HepG2 (cell line): ENCODE measurements at regions not wholly inside any gene's neighbourhood (a gene's known extent, or its start where the extent isn't known, plus 50 kb on each side); places are given as distances from the start of the nearest gene placed in this dataset.

Experiments used
- BCL3 ChIP-seq: sonication (generic); formaldehyde crosslinking; IDR thresholded peaks from 2 replicates; pipeline ENCODE4 v1.5.1; 2020; ENCODE audit warnings: mild to moderate bottlenecking, missing genetic modification reagents, moderate library complexity
- EP300 ChIP-seq, 3 experiments: sonication (generic) in 1 of 3; formaldehyde crosslinking in 1 of 3; IDR thresholded peaks; 2 replicates each; pipeline versions ENCODE4 v1.5.1 to v1.6.1; 2011 to 2020; ENCODE audit warnings: low read depth in 2 of 3, low read length in 2 of 3, borderline replicate concordance in 1 of 3, improper control_type of control experiment in 1 of 3, mild to moderate bottlenecking in 1 of 3, missing genetic modification reagents in 1 of 3, moderate library complexity in 1 of 3
- GFI1 ChIP-seq: sonication (generic); formaldehyde crosslinking; IDR thresholded peaks from 2 replicates; pipeline ENCODE4 v1.5.0; 2020; ENCODE audit warnings: missing genetic modification reagents, mild to moderate bottlenecking, borderline replicate concordance
- TP53 ChIP-seq: sonication (generic); formaldehyde crosslinking; conservative IDR thresholded peaks from 2 replicates; pipeline ENCODE4 v1.4.0; 2020; ENCODE audit warnings: missing genetic modification reagents
- ZFY ChIP-seq: sonication (generic); formaldehyde crosslinking; IDR thresholded peaks from 2 replicates; pipeline ENCODE4 v1.4.0; 2020; ENCODE audit warnings: missing genetic modification reagents
- ZSCAN9 ChIP-seq: IDR thresholded peaks from 2 replicates; pipeline ENCODE4 v1.6.1; 2016; ENCODE audit warnings: borderline replicate concordance
- TF ChIP-seq, protein P1 (sequence below): sonication (generic); formaldehyde crosslinking; IDR thresholded peaks from 2 replicates; pipeline ENCODE4 v1.8.0; 2022; ENCODE audit warnings: mild to moderate bottlenecking, missing genetic modification reagents, moderate library complexity
- TF ChIP-seq, protein P2 (sequence below): sonication (generic); formaldehyde crosslinking; IDR thresholded peaks from 2 replicates; pipeline ENCODE4 v1.4.0; 2020; ENCODE audit warnings: missing genetic modification reagents, mild to moderate bottlenecking, borderline replicate concordance

DNA sequence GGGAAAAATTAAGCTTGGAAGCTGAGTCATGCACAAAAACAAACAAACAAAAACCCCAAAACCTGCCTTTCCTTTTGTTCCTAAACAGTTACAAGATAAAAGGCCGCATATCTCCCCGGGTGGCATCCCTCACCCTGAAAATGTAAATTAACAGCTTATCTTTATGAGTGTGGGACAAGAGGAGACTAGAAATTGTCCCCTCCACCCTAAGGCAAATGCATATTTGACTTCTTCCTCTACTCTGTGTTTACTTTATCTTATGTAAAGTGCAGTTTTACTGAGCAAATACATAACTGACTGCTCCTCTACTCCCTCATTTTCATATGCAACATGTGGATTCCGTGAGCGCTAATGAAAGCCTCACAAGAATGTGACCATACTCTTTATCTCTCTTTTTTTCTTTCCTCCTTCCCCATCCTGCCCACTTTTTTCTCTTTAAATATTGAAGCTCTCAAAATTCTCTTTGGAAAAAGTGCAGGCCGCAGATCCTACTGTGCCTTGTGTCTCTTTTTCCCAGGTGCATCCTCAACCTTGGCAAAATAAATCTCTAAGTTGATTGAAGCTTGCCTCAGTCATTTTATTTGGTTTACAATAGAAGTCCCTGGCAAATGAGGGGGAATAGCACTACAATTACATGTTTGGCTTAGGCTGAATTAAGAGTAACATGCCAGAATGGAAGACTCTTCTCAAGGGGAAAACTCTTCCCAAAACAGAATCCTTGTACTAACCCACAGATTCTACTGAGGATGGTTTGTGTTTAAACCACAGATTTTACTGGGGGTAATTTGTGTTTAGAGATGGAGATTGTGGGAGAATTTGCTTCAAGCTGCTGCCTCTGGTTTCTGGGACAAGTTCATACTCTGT, 72.7 kb upstream of the WDR72 start (continued):
- TF ChIP-seq, protein P1, sequence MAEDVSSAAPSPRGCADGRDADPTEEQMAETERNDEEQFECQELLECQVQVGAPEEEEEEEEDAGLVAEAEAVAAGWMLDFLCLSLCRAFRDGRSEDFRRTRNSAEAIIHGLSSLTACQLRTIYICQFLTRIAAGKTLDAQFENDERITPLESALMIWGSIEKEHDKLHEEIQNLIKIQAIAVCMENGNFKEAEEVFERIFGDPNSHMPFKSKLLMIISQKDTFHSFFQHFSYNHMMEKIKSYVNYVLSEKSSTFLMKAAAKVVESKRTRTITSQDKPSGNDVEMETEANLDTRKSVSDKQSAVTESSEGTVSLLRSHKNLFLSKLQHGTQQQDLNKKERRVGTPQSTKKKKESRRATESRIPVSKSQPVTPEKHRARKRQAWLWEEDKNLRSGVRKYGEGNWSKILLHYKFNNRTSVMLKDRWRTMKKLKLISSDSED: no peak
- peak; percentile 88 for TF ChIP-seq GFI1 (CRISPR knock-in tag)
- TF ChIP-seq BCL3 (CRISPR knock-in tag): no peak
- TF ChIP-seq EP300 (IDR thresholded peaks at IDR 0.05; ENCODE audit: low read depth in 2 of 2, low read length in 2 of 2): peak in 1 of 2 experiments; percentile 93; a peak in 2 of 4 replicates
- peak; percentile 75; the same call in 1 of the 2 replicates for TF ChIP-seq EP300 (CRISPR knock-in tag; IDR thresholded peaks at IDR 0.05; ENCODE audit: borderline replicate concordance)
- peak; percentile 62 for TF ChIP-seq ZSCAN9 (CRISPR knock-in tag)
- TF ChIP-seq TP53: no peak
- TF ChIP-seq, protein P2, sequence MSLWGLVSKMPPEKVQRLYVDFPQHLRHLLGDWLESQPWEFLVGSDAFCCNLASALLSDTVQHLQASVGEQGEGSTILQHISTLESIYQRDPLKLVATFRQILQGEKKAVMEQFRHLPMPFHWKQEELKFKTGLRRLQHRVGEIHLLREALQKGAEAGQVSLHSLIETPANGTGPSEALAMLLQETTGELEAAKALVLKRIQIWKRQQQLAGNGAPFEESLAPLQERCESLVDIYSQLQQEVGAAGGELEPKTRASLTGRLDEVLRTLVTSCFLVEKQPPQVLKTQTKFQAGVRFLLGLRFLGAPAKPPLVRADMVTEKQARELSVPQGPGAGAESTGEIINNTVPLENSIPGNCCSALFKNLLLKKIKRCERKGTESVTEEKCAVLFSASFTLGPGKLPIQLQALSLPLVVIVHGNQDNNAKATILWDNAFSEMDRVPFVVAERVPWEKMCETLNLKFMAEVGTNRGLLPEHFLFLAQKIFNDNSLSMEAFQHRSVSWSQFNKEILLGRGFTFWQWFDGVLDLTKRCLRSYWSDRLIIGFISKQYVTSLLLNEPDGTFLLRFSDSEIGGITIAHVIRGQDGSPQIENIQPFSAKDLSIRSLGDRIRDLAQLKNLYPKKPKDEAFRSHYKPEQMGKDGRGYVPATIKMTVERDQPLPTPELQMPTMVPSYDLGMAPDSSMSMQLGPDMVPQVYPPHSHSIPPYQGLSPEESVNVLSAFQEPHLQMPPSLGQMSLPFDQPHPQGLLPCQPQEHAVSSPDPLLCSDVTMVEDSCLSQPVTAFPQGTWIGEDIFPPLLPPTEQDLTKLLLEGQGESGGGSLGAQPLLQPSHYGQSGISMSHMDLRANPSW (CRISPR knock-in tag): 0 out of 2 replicates have a peak, but pooled peaks have one; percentile 69
- TF ChIP-seq ZFY: peak; percentile 52
